GM18873 (cell line): ENCODE measurements at regions not wholly inside any gene's neighbourhood (a gene's known extent, or its start where the extent isn't known, plus 50 kb on each side); places are given as distances from the start of the nearest gene placed in this dataset.

Experiments
- ATAC-seq: cut with Tn5 transposase; IDR thresholded peaks from one replicate; pipeline ENCODE4 v1.9.1; 2021; ENCODE audit warnings: mild to moderate bottlenecking, moderate library complexity, moderate number of reproducible peaks; ENCODE audit not compliant: unreplicated experiment, low FRiP score

DNA sequence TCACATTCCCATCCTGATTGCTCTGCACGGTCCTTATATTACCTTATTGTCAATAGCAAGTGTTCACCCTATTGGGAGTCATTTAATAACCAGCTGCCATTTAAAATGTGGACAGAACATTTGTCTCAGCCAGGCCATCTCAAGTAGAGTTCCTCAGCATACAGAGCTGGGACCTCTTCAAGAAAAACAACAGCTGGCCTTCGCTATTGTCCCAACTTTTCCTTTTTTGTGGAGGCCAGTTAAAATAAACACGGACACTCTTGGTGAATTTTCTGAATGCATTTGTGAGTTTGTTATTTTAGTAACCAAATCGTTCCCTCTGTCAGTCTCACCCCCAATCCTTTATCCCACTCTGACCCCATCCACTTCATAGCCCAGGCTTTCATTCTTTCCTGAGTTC, 395.3 kb upstream of the PITX2 start:
- no peak for ATAC-seq

- ATAC-seq = no peak
Observed at GRCh38 chr4:111020476-111020875, 397.6 kb upstream of the PITX2 start.

DNA sequence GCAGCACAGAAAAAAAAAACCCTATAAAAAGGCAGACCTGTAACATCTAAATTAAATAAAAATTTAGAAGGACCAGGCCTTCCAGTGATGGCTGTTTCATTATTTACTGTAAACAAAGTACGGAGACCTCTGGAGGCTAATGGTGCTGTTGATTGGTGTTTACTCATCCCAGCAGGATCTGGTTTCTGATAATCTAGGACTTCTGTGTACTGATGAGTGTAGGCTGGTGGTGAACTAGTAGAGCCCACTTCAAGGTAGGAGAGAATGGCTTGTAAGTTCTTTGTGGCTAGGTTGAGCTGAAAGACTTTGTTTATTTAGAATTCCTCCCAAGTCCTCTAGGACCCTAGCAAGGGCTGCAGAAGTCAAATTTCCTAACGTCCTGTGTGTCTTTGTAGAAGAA, 398.1 kb upstream of the PITX2 start:
- no peak for ATAC-seq

- ATAC-seq = no peak
Observed at GRCh38 chr4:111022758-111023157, 399.9 kb upstream of the PITX2 start.

GRCh38 chr4:111027526-111027925, 404.6 kb upstream of the PITX2 start:
- ATAC-seq = no peak

- ATAC-seq = no peak
Observed at GRCh38 chr4:111028795-111029194, 405.9 kb upstream of the PITX2 start.

- no peak for ATAC-seq
Observed at GRCh38 chr4:111031001-111031579, 408.2 kb upstream of the PITX2 start.

- ATAC-seq = no peak
Observed at GRCh38 chr4:111031596-111031995, 408.7 kb upstream of the PITX2 start.

DNA sequence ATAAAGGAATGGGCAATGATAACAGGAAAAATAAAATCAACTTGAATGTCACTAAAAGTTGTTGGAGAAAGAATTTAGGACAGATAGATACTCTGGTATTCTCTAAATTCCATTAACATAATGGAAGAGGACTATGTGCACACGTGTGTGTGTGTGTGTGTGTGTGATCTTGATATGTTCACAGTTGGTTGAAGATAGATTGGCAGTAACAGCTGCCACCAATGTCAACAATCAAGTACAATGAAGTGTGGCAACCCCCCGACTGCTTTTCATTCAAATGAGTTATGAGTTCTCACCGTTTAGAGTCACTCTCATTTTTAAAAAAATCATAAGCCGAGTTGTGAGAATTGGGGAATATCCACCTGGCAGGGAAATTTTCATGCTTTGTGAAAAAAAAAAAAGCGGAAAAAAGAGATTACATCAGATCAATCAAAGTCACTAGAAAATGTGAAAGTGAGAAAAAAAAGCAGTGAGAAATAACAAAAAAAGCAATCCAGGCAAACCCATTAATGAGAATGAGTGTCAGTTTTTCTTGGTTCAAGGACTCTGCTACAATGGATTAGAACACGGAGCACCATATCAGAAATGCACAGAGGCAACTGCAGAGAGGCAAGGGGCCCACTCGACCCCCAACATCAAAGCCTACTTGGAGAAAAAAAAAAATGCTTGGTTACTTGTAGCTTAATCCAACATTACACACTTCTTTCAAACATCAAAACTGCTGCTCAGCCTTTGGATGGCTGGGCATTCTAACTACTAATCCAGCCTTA, 414.9 kb upstream of the PITX2 start:
- no peak for ATAC-seq

DNA sequence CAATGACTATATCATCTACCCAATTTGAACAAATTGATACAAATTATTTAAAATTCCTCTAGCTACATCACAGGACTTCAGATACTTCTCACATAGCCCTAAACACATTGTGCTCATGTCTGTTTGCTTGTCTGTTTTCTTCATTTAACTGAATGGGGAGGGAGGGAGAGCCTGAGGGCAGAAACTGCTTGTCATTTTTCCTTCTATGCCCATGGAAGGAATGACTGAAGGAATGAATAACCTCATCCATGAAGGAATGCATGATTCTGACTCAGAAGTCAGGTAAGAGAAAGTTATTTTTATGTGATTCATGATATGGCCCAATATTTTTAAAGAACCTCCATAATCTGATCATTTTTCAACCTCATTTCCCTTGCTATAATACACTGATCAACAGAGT, 418.0 kb upstream of the PITX2 start:
- ATAC-seq = no peak

DNA sequence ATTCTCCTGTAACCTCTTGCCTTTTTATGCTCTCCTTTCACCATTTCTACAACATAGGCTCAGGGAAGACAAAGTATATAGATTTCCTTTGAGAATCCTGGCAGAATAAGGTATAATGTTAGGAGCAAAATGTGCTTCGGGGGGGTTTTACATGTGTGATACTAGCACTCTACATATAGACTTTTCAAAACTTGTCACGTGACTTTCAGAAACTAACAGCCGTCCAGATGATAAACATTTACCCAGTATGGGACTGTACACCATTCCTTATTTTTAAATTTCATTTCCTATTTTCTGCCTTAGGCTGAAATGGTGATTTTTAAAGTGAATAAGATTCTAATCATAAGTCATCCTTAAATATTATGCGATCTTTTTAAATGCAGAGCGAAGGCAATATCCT, 420.4 kb upstream of the PITX2 start:
- no peak for ATAC-seq

DNA sequence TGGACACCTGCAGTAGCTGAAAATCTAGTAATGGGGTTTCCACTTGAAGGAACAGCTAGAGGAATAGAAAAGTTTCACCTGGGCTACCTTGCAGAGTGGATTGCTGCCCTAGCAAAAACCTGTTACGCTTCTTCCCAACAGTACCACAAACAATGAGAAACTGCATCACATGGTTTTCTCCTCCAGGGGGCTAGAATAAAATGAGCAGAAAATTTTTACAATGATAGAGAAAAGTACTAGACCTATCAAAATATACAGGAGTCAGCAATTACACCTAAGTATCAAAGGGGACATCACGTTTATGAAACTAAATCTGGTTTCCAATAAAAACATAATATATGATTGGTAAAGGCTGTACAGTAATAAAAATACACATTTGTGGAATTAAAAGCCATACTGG, 423.1 kb upstream of the PITX2 start:
- no peak for ATAC-seq

- ATAC-seq = peak; percentile 55
Observed at GRCh38 chr4:111046811-111047210, 423.9 kb upstream of the PITX2 start.

GRCh38 chr4:111048316-111048715, 425.4 kb upstream of the PITX2 start:
- no peak for ATAC-seq

- no peak for ATAC-seq
Observed at GRCh38 chr4:111064342-111064993, 441.6 kb upstream of the PITX2 start.

- no peak for ATAC-seq
Observed at GRCh38 chr4:111066001-111066400, 443.1 kb upstream of the PITX2 start.

- ATAC-seq = no peak
Observed at GRCh38 chr4:111066447-111066846, 443.6 kb upstream of the PITX2 start.

- ATAC-seq = no peak
Observed at GRCh38 chr4:111066887-111067286, 444.0 kb upstream of the PITX2 start.

DNA sequence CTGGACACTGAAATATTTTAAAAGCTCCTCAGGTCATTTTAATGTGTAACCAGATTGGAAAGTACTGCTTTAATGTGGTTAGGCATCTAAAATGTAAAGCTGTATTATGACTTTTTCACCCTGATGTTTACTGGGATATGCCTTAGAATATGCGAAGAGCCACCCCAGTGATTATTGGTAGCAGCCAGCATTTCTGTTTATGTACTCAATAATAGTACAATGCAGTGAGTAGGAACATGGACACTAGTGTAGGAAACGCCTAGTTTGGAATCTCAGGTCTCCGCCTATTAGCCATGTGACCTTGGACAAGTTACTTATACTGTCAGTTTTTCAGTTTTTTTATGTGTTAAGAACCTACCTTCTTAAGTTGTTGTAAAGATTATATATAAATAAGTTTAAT, 446.0 kb upstream of the PITX2 start:
- no peak for ATAC-seq

DNA sequence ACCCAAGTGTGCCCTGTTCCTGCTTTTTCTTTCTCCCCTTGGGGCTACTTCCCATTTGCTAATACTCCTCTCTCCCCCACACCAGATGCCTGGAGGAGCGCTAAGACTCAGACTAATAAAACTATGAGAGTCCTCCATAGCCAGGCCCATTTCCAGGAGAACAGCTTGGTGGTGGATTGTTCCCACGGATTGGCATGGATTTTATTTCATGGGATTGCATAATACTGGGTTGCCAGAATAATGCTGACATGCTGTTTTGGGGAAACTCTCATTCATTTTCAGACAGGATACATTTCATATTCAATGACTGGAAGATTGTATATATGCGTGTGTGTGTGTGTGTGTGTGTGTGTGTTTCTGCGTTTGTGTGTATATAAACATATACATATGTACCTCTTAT, 447.5 kb upstream of the PITX2 start:
- no peak for ATAC-seq

GRCh38 chr4:111074523-111075114, 451.7 kb upstream of the PITX2 start:
- no peak for ATAC-seq
